D341Med (cell line): ENCODE measurements at regions not wholly inside any gene's neighbourhood (a gene's known extent, or its start where the extent isn't known, plus 50 kb on each side); places are given as distances from the start of the nearest gene placed in this dataset.
"Not testable (repeated sequence)": the region's sequence is repeated elsewhere in the genome, so short reads cannot be mapped to it uniquely, and the experiment has no call there.

Experiments used
- DNase-seq: peaks from one replicate; pipeline ENCODE4 v3.0.0; 2012; ENCODE audit warnings: low spot score

GRCh38 chr15:95142531-95142930 lies 911.2 kb downstream of the MCTP2 start:
- DNase-seq, result no peak

GRCh38 chr15:95146481-95146880 lies 915.1 kb downstream of the MCTP2 start:
- no peak for DNase-seq

- DNase-seq, result no peak
Observed at GRCh38 chr15:95148183-95148582, 916.8 kb downstream of the MCTP2 start.

- DNase-seq, result no peak
Observed at GRCh38 chr15:95149036-95149435, 917.7 kb downstream of the MCTP2 start.

- no peak for DNase-seq
Observed at GRCh38 chr15:95149771-95150170, 918.4 kb downstream of the MCTP2 start.

- no peak for DNase-seq
Observed at GRCh38 chr15:95150466-95150865, 919.1 kb downstream of the MCTP2 start.

GRCh38 chr15:95152741-95153140 lies 921.4 kb downstream of the MCTP2 start:
- DNase-seq, result no peak

- DNase-seq, result not testable (repeated sequence)
Observed at GRCh38 chr15:95153201-95153600, 921.8 kb downstream of the MCTP2 start.

GRCh38 chr15:95160316-95160715 lies 929.0 kb downstream of the MCTP2 start:
- no peak for DNase-seq

- DNase-seq, result no peak
Observed at GRCh38 chr15:95162069-95162468, 930.7 kb downstream of the MCTP2 start.

- no peak for DNase-seq
Observed at GRCh38 chr15:95162531-95162930, 931.2 kb downstream of the MCTP2 start.

- no peak for DNase-seq
Observed at GRCh38 chr15:95162967-95163531, 931.7 kb downstream of the MCTP2 start.

- DNase-seq, result no peak
Observed at GRCh38 chr15:95168152-95168551, 936.8 kb downstream of the MCTP2 start.

- no peak for DNase-seq
Observed at GRCh38 chr15:95168951-95169431, 937.6 kb downstream of the MCTP2 start.

GRCh38 chr15:95169541-95170459 lies 938.4 kb downstream of the MCTP2 start:
- no peak for DNase-seq

GRCh38 chr15:95170561-95171380 lies 939.4 kb downstream of the MCTP2 start:
- no peak for DNase-seq

- no peak for DNase-seq
Observed at GRCh38 chr15:95171564-95171963, 940.2 kb downstream of the MCTP2 start.

- DNase-seq, result no peak
Observed at GRCh38 chr15:95174301-95175259, 943.2 kb downstream of the MCTP2 start.

GRCh38 chr15:95175914-95176658 lies 944.7 kb downstream of the MCTP2 start:
- no peak for DNase-seq

- no peak for DNase-seq
Observed at GRCh38 chr15:95176794-95177577, 945.6 kb downstream of the MCTP2 start.
